Endothelial cell of umbilical vein (primary cell): ENCODE measurements at regions not wholly inside any gene's neighbourhood (a gene's known extent, or its start where the extent isn't known, plus 50 kb on each side); places are given as distances from the start of the nearest gene placed in this dataset.

ENCODE experiments used
- BruUV-seq: library from RNA; stranded (reverse); fragments of 400-500 nt; replicated peaks from 2 replicates; lab custom pipeline; 2021; lab: Mats Ljungman, UMichigan
- CTCF ChIA-PET: fragments of 300-600, 350-600 bp; sonication (Branson Sonifier 250); formaldehyde crosslinking; loops from one replicate; lab custom pipeline; 2021; ENCODE audit warnings: antibody characterized with exemption, inconsistent platforms; lab: Charles Lee
- POLR2A ChIA-PET: fragments of 300-600, 350-600 bp; sonication (Branson Sonifier 250); formaldehyde crosslinking; loops from one replicate; lab custom pipeline; 2021; ENCODE audit warnings: antibody characterized with exemption, inconsistent platforms; lab: Charles Lee
- DNase-seq: peaks from one replicate; pipeline ENCODE4 v3.0.0-alpha.2; 2011; ENCODE audit warnings: low read depth, low spot score
- FAIRE-seq: peaks from 2 replicates; lab custom pipeline; 2011; peaks lifted over from hg19 to GRCh38; lab: Jason Lieb, UNC
- H2AFZ ChIP-seq: 2 replicates; pipeline ENCODE4 v1.6.0; 2012; ENCODE audit warnings: low read depth, low read length, control low read depth, inconsistent platforms
- H3K27ac ChIP-seq: 2 replicates; pipeline ENCODE4 v1.5.1; 2011; ENCODE audit warnings: low read depth, mild to moderate bottlenecking, control low read depth, low read length, moderate library complexity; ENCODE audit not compliant: insufficient read depth
- H3K27me3 ChIP-seq, 2 experiments: 2 replicates each; pipeline versions ENCODE4 v1.6.0 to v1.6.1; 2011; ENCODE audit warnings: low read length in 2 of 2, mixed read lengths in 1 of 2; ENCODE audit not compliant: control insufficient read depth in 2 of 2, insufficient read depth in 2 of 2
- H3K36me3 ChIP-seq, 2 experiments: 2 replicates in 1 of 2; 3 replicates in 1 of 2; pipeline ENCODE4 v1.5.1; 2011; ENCODE audit warnings: low read length in 2 of 2, mild to moderate bottlenecking in 1 of 2, moderate library complexity in 1 of 2; ENCODE audit not compliant: control insufficient read depth in 2 of 2, insufficient read depth in 2 of 2; ENCODE audit errors: extremely low read depth in 1 of 2
- H3K4me1 ChIP-seq: 3 replicates; pipeline ENCODE4 v1.5.1; 2011; ENCODE audit warnings: mild to moderate bottlenecking, low read length; ENCODE audit not compliant: control insufficient read depth, insufficient read depth; ENCODE audit errors: extremely low read depth
- H3K4me2 ChIP-seq: 2 replicates; pipeline ENCODE4 v1.6.1; 2011; ENCODE audit warnings: low read length, control low read depth, mixed read lengths; ENCODE audit not compliant: insufficient read depth
- H3K4me3 ChIP-seq, 3 experiments: fragments of 200-600 bp in 1 of 3; sonication (generic), shearing (Covaris generic) in 1 of 3; replicated peaks in 1 of 3; 2 replicates each; pipeline ENCODE4 v1.5.1; 2011 to 2016; ENCODE audit warnings: control low read depth in 3 of 3, low read length in 3 of 3, mild to moderate bottlenecking in 2 of 3, inconsistent platforms in 1 of 3, low read depth in 1 of 3, moderate library complexity in 1 of 3; ENCODE audit not compliant: insufficient read depth in 1 of 3
- H3K79me2 ChIP-seq: 2 replicates; pipeline ENCODE4 v1.6.0; 2012; ENCODE audit warnings: low read length, inconsistent platforms; ENCODE audit not compliant: control insufficient read depth, insufficient read depth
- H3K9ac ChIP-seq: replicated peaks from 2 replicates; pipeline ENCODE3; 2011; ENCODE audit warnings: low read length, control low read depth; ENCODE audit not compliant: insufficient read depth; ENCODE audit errors: extremely low read depth
- H3K9me1 ChIP-seq: replicated peaks from 3 replicates; pipeline ENCODE4 v1.6.0; 2011; ENCODE audit warnings: mild to moderate bottlenecking, low read length; ENCODE audit not compliant: control insufficient read depth, insufficient read depth; ENCODE audit errors: extremely low read depth
- H3K9me3 ChIP-seq: replicated peaks from 2 replicates; pipeline ENCODE4 v1.5.1; 2012; ENCODE audit warnings: low read length, inconsistent platforms; ENCODE audit not compliant: control insufficient read depth, insufficient read depth
- H4K20me1 ChIP-seq: replicated peaks from 2 replicates; pipeline ENCODE3; 2011; ENCODE audit warnings: mild to moderate bottlenecking, low read length; ENCODE audit not compliant: control insufficient read depth, insufficient read depth; ENCODE audit errors: extremely low read depth
- EZH2 ChIP-seq: IDR thresholded peaks from 2 replicates; pipeline ENCODE4 v1.6.1; 2012; ENCODE audit warnings: borderline replicate concordance, low read depth, mild to moderate bottlenecking, moderate library complexity, low read length, inconsistent platforms; ENCODE audit not compliant: severe bottlenecking
- FOS ChIP-seq: IDR thresholded peaks from 2 replicates; pipeline ENCODE4 v1.6.1; 2011; ENCODE audit warnings: mild to moderate bottlenecking, low read length, moderate library complexity, borderline replicate concordance; ENCODE audit not compliant: insufficient read depth
- dilution Hi-C: fragments of 300-500 bp; cut with MboI; formaldehyde crosslinking; loops from one replicate; pipeline ENCODE4 v1.15.0; 2019; ENCODE audit warnings: low sequenced_read_pairs; ENCODE audit not compliant: extremely low pct_ligation_motif_present
- intact Hi-C: fragments of 100-400 bp; cut with micrococcal nuclease; formaldehyde crosslinking; loops from one replicate; pipeline ENCODE4 v1.10.0; 2022
- TF ChIP-seq, protein P1 (sequence below): IDR thresholded peaks from 2 replicates; pipeline ENCODE4 v1.6.1; 2011; ENCODE audit not compliant: insufficient read depth, insufficient read length
- TF ChIP-seq, protein P2 (sequence below), 2 donors: IDR thresholded peaks; 1 replicate in 1 of 2; 2 replicates in 1 of 2; pipeline ENCODE4 v1.5.1; 2011; ENCODE audit warnings: low read length in 2 of 2, mild to moderate bottlenecking in 2 of 2, moderate library complexity in 2 of 2, control low read depth in 1 of 2, inconsistent platforms in 1 of 2, low read depth in 1 of 2; ENCODE audit not compliant: insufficient read depth in 1 of 2; ENCODE audit errors: extremely low read depth in 1 of 2

DNA sequence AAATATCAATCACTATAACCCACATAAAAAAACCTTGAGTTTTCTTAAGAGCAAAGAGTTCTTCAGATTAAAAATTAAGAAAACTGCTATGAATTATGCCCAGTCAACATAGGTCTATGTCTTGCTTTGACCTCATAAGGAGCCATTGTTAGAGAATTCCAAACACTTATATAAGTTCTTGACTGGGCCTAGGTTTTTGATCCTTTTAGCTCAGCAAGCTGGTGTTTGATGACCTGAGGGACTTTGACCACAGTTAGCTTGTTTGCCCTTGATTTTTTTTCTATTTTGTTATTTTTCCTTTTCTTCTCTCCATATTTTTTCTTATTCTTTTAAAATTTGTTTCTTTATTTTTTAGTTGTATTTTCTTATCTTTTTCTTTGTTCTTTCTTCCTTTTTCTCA lies 122.3 kb downstream of the RHOU start:
- TF ChIP-seq EZH2 (no peak), FOS (no peak)
- TF ChIP-seq, protein P1, sequence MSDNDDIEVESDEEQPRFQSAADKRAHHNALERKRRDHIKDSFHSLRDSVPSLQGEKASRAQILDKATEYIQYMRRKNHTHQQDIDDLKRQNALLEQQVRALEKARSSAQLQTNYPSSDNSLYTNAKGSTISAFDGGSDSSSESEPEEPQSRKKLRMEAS = no peak
- TF ChIP-seq, protein P2, sequence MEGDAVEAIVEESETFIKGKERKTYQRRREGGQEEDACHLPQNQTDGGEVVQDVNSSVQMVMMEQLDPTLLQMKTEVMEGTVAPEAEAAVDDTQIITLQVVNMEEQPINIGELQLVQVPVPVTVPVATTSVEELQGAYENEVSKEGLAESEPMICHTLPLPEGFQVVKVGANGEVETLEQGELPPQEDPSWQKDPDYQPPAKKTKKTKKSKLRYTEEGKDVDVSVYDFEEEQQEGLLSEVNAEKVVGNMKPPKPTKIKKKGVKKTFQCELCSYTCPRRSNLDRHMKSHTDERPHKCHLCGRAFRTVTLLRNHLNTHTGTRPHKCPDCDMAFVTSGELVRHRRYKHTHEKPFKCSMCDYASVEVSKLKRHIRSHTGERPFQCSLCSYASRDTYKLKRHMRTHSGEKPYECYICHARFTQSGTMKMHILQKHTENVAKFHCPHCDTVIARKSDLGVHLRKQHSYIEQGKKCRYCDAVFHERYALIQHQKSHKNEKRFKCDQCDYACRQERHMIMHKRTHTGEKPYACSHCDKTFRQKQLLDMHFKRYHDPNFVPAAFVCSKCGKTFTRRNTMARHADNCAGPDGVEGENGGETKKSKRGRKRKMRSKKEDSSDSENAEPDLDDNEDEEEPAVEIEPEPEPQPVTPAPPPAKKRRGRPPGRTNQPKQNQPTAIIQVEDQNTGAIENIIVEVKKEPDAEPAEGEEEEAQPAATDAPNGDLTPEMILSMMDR (IDR thresholded peaks at IDR 0.05; ENCODE audit: extremely low read depth in 1 of 2, insufficient read depth in 1 of 2, low read depth in 1 of 2, low read length in 2 of 2) = no peak
- ChIA-PET CTCF (interaction anchor here (1.3 kb wide), 1 partner anchor 13 kb away, joined by 3 read pairs; no protein-coding TSS in a partner anchor), POLR2A (no interaction called here)
- intact Hi-C loops = no loop called here
- BruUV-seq = no TSS peak
- Histone ChIP-seq H3K4me1 (no peaks in the 10 kb centered on the region), H3K79me2 (no peaks in the 10 kb centered on the region), H3K27me3 (no peaks in the 10 kb centered on the region), H3K9ac (no peak overlapping the region), H2AFZ (no peak overlapping the region), H4K20me1 (no peaks in the 10 kb centered on the region), H3K36me3 (no peaks in the 10 kb centered on the region), H3K4me2 (no peak overlapping the region), H3K9me1 (no peaks in the 10 kb centered on the region), H3K4me3 (no peak overlapping the region), H3K9me3 (no peaks in the 10 kb centered on the region), H3K27ac (no peak overlapping the region)
- dilution Hi-C loops = no loop called here
- FAIRE-seq (no peak), DNase-seq (no peak)
